ENCODE measurements at regions not wholly inside any gene's neighbourhood (a gene's known extent, or its start where the extent isn't known, plus 50 kb on each side); places are given as distances from the start of the nearest gene placed in this dataset.

GRCh38 chr2:16109821-16110310 lies 169.5 kb downstream of the MYCN start:
- TF ChIP-seq EZH2 (IDR thresholded peaks at IDR 0.05; ENCODE audit: borderline replicate concordance, insufficient read depth, low read depth, low read length, poor library complexity, severe bottlenecking) (no peak), CTCF (IDR thresholded peaks at IDR 0.05) (no peak)
- WGBS (ENCODE audit: insufficient coverage), result 89% methylated on average over 4 of the region's 6 CpGs
- no peaks in the 10 kb centered on the region for H3K9me3 ChIP-seq (ENCODE audit: control extremely low read depth in 1 of 3, control insufficient read depth in 2 of 3, insufficient read depth in 1 of 3, low read length in 2 of 3)
- ATAC-seq (ENCODE audit: low read depth), result no peak
- DNase-seq, result no peak
- H3K4me3 Mint-ChIP-seq, result no peak overlapping the region
- no peaks in the 10 kb centered on the region for H3K4me1 ChIP-seq (ENCODE audit: control insufficient read depth in 2 of 2, insufficient read depth in 2 of 2, low read length in 2 of 2)
- H3K27me3 Mint-ChIP-seq, result no peaks in the 10 kb centered on the region
- no peak overlapping the region for H3K27ac Mint-ChIP-seq
- no peaks in the 10 kb centered on the region for H4K20me1 ChIP-seq (ENCODE audit: control insufficient read depth, insufficient read depth, low read length, poor library complexity, severe bottlenecking)
- no peaks in the 10 kb centered on the region for H3K4me1 Mint-ChIP-seq
- H3K9ac ChIP-seq (ENCODE audit: low read length), result no peak overlapping the region
- H3K79me2 ChIP-seq (ENCODE audit: control insufficient read depth, insufficient read depth, low read length), result no peaks in the 10 kb centered on the region
- H3K36me3 ChIP-seq (replicated peaks in 1 of 2; ENCODE audit: control extremely low read depth in 1 of 2, control insufficient read depth in 1 of 2, extremely low read depth in 1 of 2, insufficient read depth in 2 of 2, low read length in 1 of 2), result no peaks in the 10 kb centered on the region
- CTCF ChIA-PET, result no interaction called here
- H3K4me2 ChIP-seq (replicated peaks; ENCODE audit: low read depth, low read length, poor library complexity, severe bottlenecking), result no peak overlapping the region
- H3K9me3 Mint-ChIP-seq (ENCODE audit: insufficient read depth), result no peaks in the 10 kb centered on the region
- intact Hi-C loops (cut with micrococcal nuclease), result no loop called here
- H3K27me3 ChIP-seq (replicated peaks in 1 of 4; ENCODE audit: control extremely low read depth in 1 of 4, control insufficient read depth in 3 of 4, insufficient read depth in 4 of 4, low read length in 3 of 4), result no peaks in the 10 kb centered on the region
- H3K4me3 ChIP-seq (ENCODE audit: control extremely low read depth in 1 of 5, extremely low read depth in 1 of 5, insufficient read depth in 1 of 5, low read depth in 2 of 5, low read length in 4 of 5), result no peak overlapping the region
- no peak overlapping the region for H3K27ac ChIP-seq (ENCODE audit: low read length in 2 of 2)
- POLR2A ChIA-PET, result no interaction called here
- no peak overlapping the region for H2AFZ ChIP-seq (ENCODE audit: insufficient read depth, low read depth, low read length, poor library complexity, severe bottlenecking)

GRCh38 chr2:16109368-16109820 lies 169.0 kb downstream of the MYCN start:
- no peaks in the 10 kb centered on the region for H3K4me1 Mint-ChIP-seq
- Histone ChIP-seq H3K4me1 (ENCODE audit: control insufficient read depth in 2 of 2, insufficient read depth in 2 of 2, low read length in 2 of 2) (no peaks in the 10 kb centered on the region), H3K4me2 (replicated peaks; ENCODE audit: low read depth, low read length, poor library complexity, severe bottlenecking) (no peak overlapping the region), H3K27me3 (replicated peaks in 1 of 4; ENCODE audit: control extremely low read depth in 1 of 4, control insufficient read depth in 3 of 4, insufficient read depth in 4 of 4, low read length in 3 of 4) (no peaks in the 10 kb centered on the region), H3K9ac (ENCODE audit: low read length) (no peak overlapping the region), H2AFZ (ENCODE audit: insufficient read depth, low read depth, low read length, poor library complexity, severe bottlenecking) (no peak overlapping the region), H3K79me2 (ENCODE audit: control insufficient read depth, insufficient read depth, low read length) (no peaks in the 10 kb centered on the region), H4K20me1 (ENCODE audit: control insufficient read depth, insufficient read depth, low read length, poor library complexity, severe bottlenecking) (no peaks in the 10 kb centered on the region), H3K36me3 (replicated peaks in 1 of 2; ENCODE audit: control extremely low read depth in 1 of 2, control insufficient read depth in 1 of 2, extremely low read depth in 1 of 2, insufficient read depth in 2 of 2, low read length in 1 of 2) (no peaks in the 10 kb centered on the region), H3K27ac (ENCODE audit: low read length in 2 of 2) (no peak overlapping the region), H3K4me3 (ENCODE audit: control extremely low read depth in 1 of 5, extremely low read depth in 1 of 5, insufficient read depth in 1 of 5, low read depth in 2 of 5, low read length in 4 of 5) (no peak overlapping the region), H3K9me3 (ENCODE audit: control extremely low read depth in 1 of 3, control insufficient read depth in 2 of 3, insufficient read depth in 1 of 3, low read length in 2 of 3) (no peaks in the 10 kb centered on the region)
- no peaks in the 10 kb centered on the region for H3K9me3 Mint-ChIP-seq (ENCODE audit: insufficient read depth)
- H3K4me3 Mint-ChIP-seq, result no peak overlapping the region
- 87% methylated on average over 2 of the region's 2 CpGs for WGBS (ENCODE audit: insufficient coverage)
- CTCF ChIA-PET, result no interaction called here
- intact Hi-C loops (cut with micrococcal nuclease), result no loop called here
- H3K27me3 Mint-ChIP-seq, result no peaks in the 10 kb centered on the region
- H3K27ac Mint-ChIP-seq, result no peak overlapping the region
- DNase-seq (no peak), ATAC-seq (ENCODE audit: low read depth) (no peak)
- POLR2A ChIA-PET, result no interaction called here
- TF ChIP-seq EZH2 (IDR thresholded peaks at IDR 0.05; ENCODE audit: borderline replicate concordance, insufficient read depth, low read depth, low read length, poor library complexity, severe bottlenecking) (no peak), CTCF (IDR thresholded peaks at IDR 0.05) (no peak)

All from B cell (primary cell).